ENCODE measurements at regions not wholly inside any gene's neighbourhood (a gene's known extent, or its start where the extent isn't known, plus 50 kb on each side); places are given as distances from the start of the nearest gene placed in this dataset.

GRCh38 chr15:70439880-70440279, 323.5 kb downstream of the UACA start (continued):
- no peak for TF ChIP-seq BCL11A (IDR thresholded peaks at IDR 0.05; ENCODE audit: low read depth in 2 of 2, low read length in 2 of 2)
- TF ChIP-seq RBBP5 (IDR thresholded peaks at IDR 0.05; ENCODE audit: borderline replicate concordance, low read depth, low read length): no peak
- no peak for TF ChIP-seq SP1 (IDR thresholded peaks at IDR 0.05; ENCODE audit: low read depth, low read length)

Data from H1 (cell line).